ENCODE measurements at regions not wholly inside any gene's neighbourhood (a gene's known extent, or its start where the extent isn't known, plus 50 kb on each side); places are given as distances from the start of the nearest gene placed in this dataset.
"Not testable (repeated sequence)": the region's sequence is repeated elsewhere in the genome, so short reads cannot be mapped to it uniquely, and the experiment has no call there.

DNA sequence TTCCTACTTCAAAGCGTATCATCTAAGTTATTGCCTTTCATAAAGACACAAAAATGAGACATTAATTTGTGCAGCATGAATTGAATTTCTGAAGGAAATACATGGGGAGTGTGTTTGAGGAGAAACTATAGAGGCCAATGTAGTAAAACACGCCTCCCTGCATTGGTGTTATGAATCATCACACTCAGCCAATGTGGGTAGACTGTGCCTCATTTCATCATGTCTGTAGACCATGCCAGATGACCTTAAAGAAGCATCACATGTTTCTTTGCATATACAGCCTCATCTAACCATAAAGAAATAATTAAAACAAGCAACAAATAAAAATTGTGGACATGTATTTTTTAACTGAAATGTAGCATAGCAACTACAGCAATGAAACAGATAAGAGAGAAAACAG lies 486.0 kb upstream of the ADAMTS9 start:
- no peak for DNase-seq (ENCODE audit: low read depth)

DNA sequence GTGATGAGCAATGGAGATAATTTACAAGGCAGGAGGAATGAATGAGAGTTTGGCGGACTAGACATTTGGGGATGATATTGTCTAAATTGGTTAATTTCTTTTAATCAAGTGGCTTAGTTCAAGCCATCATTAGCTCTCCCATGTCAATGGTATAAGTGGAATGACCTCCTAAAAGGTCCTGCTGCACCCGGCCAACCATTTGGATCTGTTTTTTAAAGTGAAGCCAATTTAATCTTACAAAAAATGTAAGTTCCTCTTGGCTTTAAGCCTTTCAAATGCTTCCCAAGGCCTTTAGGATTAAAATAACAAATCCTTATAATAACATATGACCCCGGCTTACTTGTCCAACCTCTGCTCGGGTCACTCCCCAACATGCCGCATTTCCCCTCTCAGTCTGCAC lies 484.4 kb upstream of the ADAMTS9 start:
- no peak for DNase-seq (ENCODE audit: low read depth)

- peak; percentile 51 for DNase-seq (ENCODE audit: low read depth)
Measured at GRCh38 chr3:65170390-65171042, 482.7 kb upstream of the ADAMTS9 start.

GRCh38 chr3:65169961-65170360 lies 482.2 kb upstream of the ADAMTS9 start:
- DNase-seq (ENCODE audit: low read depth), result no peak

- no peak for DNase-seq (ENCODE audit: low read depth)
Measured at GRCh38 chr3:65168547-65168946, 480.7 kb upstream of the ADAMTS9 start.

DNA sequence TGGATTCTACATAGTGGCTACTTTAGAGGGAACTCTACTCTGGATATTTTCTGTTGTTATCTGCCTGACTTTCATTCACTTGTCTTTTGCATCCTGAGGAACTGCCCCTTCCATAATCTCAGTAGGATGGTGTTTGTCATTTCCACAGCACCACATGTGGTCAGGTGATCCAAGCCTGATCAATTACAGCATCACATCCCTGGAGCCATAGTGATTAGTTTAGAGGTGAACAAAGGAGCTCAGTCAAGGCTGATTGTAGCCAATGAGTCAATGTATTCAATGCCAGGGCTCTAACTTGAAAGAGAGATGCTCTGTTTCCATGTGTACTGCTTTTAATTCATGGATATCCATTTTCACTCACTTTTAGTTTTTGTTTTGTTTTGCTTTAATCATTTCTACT lies 478.7 kb upstream of the ADAMTS9 start:
- DNase-seq (ENCODE audit: low read depth), result no peak

DNA sequence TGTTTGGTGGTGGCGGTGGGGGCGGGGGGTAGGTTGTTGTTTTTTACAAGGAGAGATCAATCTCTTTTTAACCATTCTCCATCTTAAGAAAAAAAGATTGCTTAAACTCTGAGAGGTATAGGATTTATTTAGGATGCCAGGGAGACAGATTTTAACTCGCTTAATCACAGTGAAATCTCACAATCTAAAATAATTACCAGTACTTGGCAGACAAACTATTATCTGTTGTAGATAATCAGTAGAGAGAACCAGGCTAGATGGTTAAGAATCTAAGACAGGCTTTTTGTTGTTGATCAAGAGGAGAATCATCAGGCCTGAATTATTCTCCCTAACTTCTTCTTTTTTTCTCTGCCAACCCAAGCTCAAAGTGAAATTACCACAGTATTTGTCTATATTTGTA lies 470.2 kb upstream of the ADAMTS9 start:
- DNase-seq (ENCODE audit: low read depth), result no peak

GRCh38 chr3:65153850-65154512 lies 466.2 kb upstream of the ADAMTS9 start:
- no peak for DNase-seq (ENCODE audit: low read depth)

DNA sequence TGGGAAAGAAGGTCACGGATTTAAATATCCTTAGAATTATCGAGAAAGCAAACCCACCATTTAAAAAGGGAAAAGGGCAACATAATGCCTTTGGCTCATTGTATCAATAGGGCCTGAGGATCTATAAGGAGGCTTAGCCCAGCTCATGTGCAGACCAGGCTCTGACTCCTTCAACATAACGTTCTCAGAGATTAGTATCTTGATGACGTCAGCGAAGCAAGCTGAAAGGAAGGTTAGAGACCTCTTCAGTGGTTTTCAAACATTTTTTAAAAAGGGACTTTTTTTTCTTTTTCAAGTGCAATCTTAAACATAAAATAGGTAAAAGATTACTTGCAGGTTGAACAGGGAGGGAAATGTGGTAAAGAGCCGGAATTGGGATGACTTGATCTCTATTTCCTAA lies 463.9 kb upstream of the ADAMTS9 start:
- no peak for DNase-seq (ENCODE audit: low read depth)

- DNase-seq (ENCODE audit: low read depth), result no peak
Measured at GRCh38 chr3:65149877-65150276, 462.1 kb upstream of the ADAMTS9 start.

DNA sequence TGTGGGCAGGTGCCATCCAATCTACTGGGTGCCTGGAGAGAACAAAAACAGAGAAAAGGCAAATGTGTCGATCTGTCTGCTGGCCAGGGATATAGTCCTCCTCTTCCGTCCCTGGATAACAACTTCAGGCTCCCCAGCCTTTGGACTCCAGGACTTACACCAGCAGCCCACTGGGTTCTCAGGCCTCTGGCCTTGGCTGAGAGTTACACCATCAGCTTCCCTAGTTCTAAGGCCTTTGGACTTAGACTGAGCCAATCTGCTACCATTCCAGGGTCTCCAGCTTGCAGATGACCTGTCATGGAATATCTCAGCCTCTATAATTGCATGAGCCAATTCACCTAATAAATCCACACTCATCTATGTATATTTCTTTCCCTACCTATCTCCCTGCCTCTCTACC lies 460.9 kb upstream of the ADAMTS9 start:
- DNase-seq (ENCODE audit: low read depth), result no peak

GRCh38 chr3:65146179-65146578 lies 458.4 kb upstream of the ADAMTS9 start:
- DNase-seq (ENCODE audit: low read depth), result peak; percentile 39

DNA sequence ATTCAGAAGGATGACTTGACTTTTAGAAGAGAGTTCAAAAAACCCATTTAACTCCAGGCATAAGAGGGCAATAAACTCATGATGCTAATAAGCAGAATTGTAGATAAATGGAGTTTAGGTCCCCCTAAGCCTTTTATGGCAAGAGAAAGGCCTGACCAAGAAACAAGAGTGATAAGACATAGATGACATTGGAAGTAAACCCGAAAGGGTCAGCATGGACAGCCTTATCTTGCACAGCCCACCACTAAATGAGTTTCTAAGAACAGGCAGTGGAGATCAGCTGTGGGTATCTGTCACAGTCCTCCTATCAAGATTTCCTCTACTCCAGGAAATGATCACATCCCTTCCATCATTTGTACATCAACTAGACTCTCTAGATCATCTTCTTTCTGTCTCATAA lies 457.9 kb upstream of the ADAMTS9 start:
- DNase-seq (ENCODE audit: low read depth), result no peak

GRCh38 chr3:65144791-65145351 lies 457.1 kb upstream of the ADAMTS9 start:
- DNase-seq (ENCODE audit: low read depth), result no peak

GRCh38 chr3:65142456-65142855 lies 454.7 kb upstream of the ADAMTS9 start:
- no peak for DNase-seq (ENCODE audit: low read depth)

GRCh38 chr3:65138556-65138955 lies 450.8 kb upstream of the ADAMTS9 start:
- DNase-seq (ENCODE audit: low read depth), result no peak

GRCh38 chr3:65133752-65134151 lies 446.0 kb upstream of the ADAMTS9 start:
- DNase-seq (ENCODE audit: low read depth), result not testable (repeated sequence)

GRCh38 chr3:65130782-65131181 lies 443.0 kb upstream of the ADAMTS9 start:
- DNase-seq (ENCODE audit: low read depth), result no peak

DNA sequence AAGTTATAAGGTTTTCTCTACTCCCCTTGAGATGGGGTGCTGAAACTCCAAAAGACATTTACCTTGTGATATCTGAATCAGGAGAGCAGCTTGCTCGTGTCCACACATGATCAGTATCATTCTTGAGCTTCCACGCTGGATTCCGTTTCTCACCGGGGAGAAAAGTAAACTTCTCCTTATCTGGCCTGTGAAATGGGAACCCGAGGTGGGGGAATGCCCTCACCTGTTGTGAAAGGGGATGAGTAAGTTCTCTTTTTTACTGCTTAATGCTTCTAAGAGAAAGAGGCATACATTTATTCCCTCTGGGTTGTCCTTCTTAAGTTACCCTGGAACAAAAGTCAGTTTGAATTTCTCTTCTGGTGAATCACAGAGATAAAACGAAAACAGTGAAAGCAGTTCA lies 440.5 kb upstream of the ADAMTS9 start:
- no peak for DNase-seq (ENCODE audit: low read depth)

DNA sequence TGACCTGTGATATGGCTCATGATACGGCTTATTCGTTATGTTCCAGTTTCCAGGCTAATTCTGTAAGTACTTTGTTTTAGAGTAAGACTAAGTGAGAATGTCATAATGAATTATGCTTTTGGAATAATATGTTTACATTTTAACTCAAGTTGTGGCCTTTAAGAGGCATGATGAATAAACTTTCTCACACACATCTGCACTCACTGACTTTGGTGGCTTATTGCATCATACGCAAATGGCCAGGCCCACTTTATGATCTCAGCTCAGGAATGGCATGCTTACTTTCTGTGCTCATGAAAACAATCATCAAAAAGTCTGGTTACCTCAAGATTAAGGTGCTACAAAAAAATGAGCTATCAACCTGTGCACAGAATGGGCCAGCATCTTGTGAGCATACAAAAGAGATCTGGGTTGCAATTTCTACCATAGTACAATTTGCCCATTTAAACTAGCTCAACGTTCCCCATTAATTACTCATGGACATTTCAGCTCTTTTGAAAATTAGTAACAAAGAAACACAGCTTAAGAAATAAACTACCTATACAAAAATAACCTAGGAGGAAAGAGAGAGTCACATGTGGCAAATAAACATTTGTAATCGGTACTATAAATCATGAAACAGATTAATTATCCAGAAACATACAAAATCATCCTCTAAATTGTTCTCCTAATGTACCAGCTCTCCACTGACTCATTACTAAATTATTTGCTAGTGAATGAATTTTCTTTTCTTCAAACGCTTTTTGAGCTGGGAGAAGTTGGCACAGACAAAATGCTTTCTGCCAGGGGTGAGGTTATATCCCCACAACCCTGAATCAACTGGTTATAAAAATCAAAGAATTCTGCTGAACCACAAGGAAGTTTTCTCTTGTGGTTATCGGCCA lies 439.0 kb upstream of the ADAMTS9 start:
- peak; percentile 66 for DNase-seq (ENCODE audit: low read depth)

DNA sequence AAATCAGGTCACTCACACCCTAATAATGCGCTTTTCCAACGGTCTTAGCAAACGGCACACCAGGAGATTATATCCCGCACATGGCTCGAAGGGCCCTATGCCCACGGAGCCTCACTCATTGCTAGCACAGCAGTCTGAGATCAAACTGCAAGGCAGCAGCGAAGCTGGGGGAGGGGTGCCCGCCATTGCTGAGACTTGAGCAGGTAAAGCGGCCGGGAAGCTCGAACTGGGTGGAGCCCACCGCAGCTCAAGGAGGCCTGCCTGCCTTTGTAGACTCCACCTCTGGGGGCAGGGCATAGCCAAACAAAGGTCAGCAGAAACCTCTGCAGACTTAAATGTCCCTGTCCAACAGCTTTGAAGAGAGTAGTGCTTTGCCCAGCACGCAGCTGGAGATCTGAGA lies 432.4 kb upstream of the ADAMTS9 start:
- DNase-seq (ENCODE audit: low read depth), result not testable (repeated sequence)

- no peak for DNase-seq (ENCODE audit: low read depth)
Measured at GRCh38 chr3:65118912-65119499, 431.2 kb upstream of the ADAMTS9 start.

Measured in M059J (cell line).